Smooth muscle cell (in vitro differentiated cells): ENCODE measurements at regions not wholly inside any gene's neighbourhood (a gene's known extent, or its start where the extent isn't known, plus 50 kb on each side); places are given as distances from the start of the nearest gene placed in this dataset.

ENCODE experiments used
- DNase-seq: peaks from one replicate; lab custom pipeline; 2025; ENCODE audit not compliant: unreplicated experiment; lab: John Stamatoyannopoulos, UW
- H2AFZ ChIP-seq: fragments of 200-600 bp; sonication (generic); 2 replicates; pipeline ENCODE4 v1.6.0; 2016; ENCODE audit warnings: antibody characterized with exemption, low read depth, mild to moderate bottlenecking
- H3F3A ChIP-seq: fragments of 200-600 bp; sonication (generic); 2 replicates; pipeline ENCODE4 v1.6.0; 2017; ENCODE audit warnings: antibody characterized with exemption, low read depth
- H3K27ac ChIP-seq: fragments of 200-600 bp; sonication (generic); 2 replicates; pipeline ENCODE4 v1.5.1; 2016; ENCODE audit warnings: low read depth, mild to moderate bottlenecking
- H3K27me3 ChIP-seq: fragments of 200-600 bp; sonication (generic); 2 replicates; pipeline ENCODE4 v1.6.1; 2016; ENCODE audit warnings: low read depth, mild to moderate bottlenecking
- H3K36me3 ChIP-seq: fragments of 200-600 bp; sonication (generic); 2 replicates; pipeline ENCODE4 v1.5.1; 2016; ENCODE audit warnings: low read depth
- H3K4me1 ChIP-seq: fragments of 200-600 bp; sonication (generic); 2 replicates; pipeline ENCODE4 v1.5.1; 2016; ENCODE audit warnings: low read depth
- H3K4me2 ChIP-seq: fragments of 200-600 bp; sonication (generic); 2 replicates; pipeline ENCODE4 v1.6.0; 2016; ENCODE audit warnings: mild to moderate bottlenecking
- H3K4me3 ChIP-seq: fragments of 200-600 bp; sonication (generic); 2 replicates; pipeline ENCODE4 v1.5.1; 2016; ENCODE audit warnings: mild to moderate bottlenecking
- H3K79me2 ChIP-seq: fragments of 200-600 bp; sonication (generic); 2 replicates; pipeline ENCODE4 v1.6.0; 2016; ENCODE audit warnings: low read depth, mild to moderate bottlenecking
- H3K9ac ChIP-seq: fragments of 200-600 bp; sonication (generic); 2 replicates; pipeline ENCODE4 v1.6.0; 2016; ENCODE audit warnings: low read depth
- H3K9me3 ChIP-seq: fragments of 200-600 bp; sonication (generic); replicated peaks from 2 replicates; pipeline ENCODE4 v1.5.1; 2016; ENCODE audit warnings: low read depth
- H4K20me1 ChIP-seq: fragments of 200-600 bp; sonication (generic); 2 replicates; pipeline ENCODE4 v1.6.0; 2016; ENCODE audit warnings: low read depth
- WGBS: methylation state at CpG from one replicate; pipeline ENCODE4 v1.1.7; 2016; ENCODE audit warnings: low lambda C conversion rate; 5-methylcytosine and 5-hydroxymethylcytosine counted together
- TF ChIP-seq, protein P1 (sequence below): fragments of 200-600 bp; sonication (generic); IDR thresholded peaks from 2 replicates; pipeline ENCODE4 v1.5.1; 2017; ENCODE audit warnings: borderline replicate concordance, mild to moderate bottlenecking, antibody characterized with exemption; ENCODE audit not compliant: insufficient read depth, poor library complexity, severe bottlenecking

DNA sequence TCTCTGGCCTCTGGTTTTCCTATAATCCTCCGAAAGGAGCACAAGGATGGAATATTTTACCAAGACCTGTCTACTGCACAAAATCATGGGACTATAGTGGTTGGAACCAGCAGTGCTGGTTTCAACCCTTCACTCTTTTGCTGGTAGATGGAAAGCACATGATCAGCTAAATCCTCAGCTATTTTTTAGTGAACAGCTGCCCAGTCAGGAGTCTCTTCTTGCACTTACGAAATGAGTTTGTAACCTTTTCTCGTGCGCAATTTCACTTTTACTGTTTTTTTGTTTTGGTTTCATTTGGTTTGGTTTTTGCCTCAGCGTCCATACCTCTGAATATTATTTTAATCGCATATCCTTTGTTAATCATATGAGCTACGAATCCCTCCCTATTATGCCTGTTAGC, 418.5 kb upstream of the CPEB2 start:
- Histone ChIP-seq H3K27me3 (no peaks in the 10 kb centered on the region), H3K79me2 (no peaks in the 10 kb centered on the region), H3K4me1 (no peaks in the 10 kb centered on the region), H3K9me3 (no peaks in the 10 kb centered on the region), H3K27ac (no peak overlapping the region), H4K20me1 (no peaks in the 10 kb centered on the region), H3K4me2 (no peak overlapping the region), H3K36me3 (no peaks in the 10 kb centered on the region), H3F3A (no peaks in the 10 kb centered on the region), H3K9ac (no peak overlapping the region), H3K4me3 (no peak overlapping the region), H2AFZ (no peak overlapping the region)
- TF ChIP-seq, protein P1, sequence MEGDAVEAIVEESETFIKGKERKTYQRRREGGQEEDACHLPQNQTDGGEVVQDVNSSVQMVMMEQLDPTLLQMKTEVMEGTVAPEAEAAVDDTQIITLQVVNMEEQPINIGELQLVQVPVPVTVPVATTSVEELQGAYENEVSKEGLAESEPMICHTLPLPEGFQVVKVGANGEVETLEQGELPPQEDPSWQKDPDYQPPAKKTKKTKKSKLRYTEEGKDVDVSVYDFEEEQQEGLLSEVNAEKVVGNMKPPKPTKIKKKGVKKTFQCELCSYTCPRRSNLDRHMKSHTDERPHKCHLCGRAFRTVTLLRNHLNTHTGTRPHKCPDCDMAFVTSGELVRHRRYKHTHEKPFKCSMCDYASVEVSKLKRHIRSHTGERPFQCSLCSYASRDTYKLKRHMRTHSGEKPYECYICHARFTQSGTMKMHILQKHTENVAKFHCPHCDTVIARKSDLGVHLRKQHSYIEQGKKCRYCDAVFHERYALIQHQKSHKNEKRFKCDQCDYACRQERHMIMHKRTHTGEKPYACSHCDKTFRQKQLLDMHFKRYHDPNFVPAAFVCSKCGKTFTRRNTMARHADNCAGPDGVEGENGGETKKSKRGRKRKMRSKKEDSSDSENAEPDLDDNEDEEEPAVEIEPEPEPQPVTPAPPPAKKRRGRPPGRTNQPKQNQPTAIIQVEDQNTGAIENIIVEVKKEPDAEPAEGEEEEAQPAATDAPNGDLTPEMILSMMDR, result no peak
- 92% methylated on average over 7 of the region's 7 CpGs for WGBS
- DNase-seq, result no peak

DNA sequence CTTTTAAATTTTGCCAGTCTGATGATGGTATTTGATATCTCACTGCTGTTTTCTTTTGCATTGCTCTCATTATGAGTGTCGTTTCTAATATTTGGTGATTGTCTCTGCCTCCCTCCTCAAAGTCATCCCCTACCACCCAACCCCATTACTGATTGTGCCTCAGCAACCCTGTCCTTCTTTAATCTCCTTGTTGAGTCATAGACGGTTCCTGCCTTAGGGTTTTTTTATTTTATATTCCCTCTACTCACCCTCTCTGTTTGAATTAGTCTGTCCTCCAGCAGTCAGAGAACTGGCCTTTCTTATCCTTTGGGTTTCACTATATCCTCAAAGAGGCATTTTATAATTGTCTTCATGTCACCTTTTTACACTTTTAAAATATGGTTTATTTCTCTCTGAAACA, 409.3 kb upstream of the CPEB2 start:
- TF ChIP-seq, protein P1, result no peak
- H3K27me3 ChIP-seq, result no peaks in the 10 kb centered on the region
- no peaks in the 10 kb centered on the region for H3F3A ChIP-seq
- no peak overlapping the region for H3K4me2 ChIP-seq
- H3K9me3 ChIP-seq, result no peaks in the 10 kb centered on the region
- H2AFZ ChIP-seq, result no peak overlapping the region
- no peak for DNase-seq
- no peaks in the 10 kb centered on the region for H3K36me3 ChIP-seq
- no peak overlapping the region for H3K9ac ChIP-seq
- no peaks in the 10 kb centered on the region for H3K4me1 ChIP-seq
- H3K4me3 ChIP-seq, result no peak overlapping the region
- H4K20me1 ChIP-seq, result no peaks in the 10 kb centered on the region
- no peaks in the 10 kb centered on the region for H3K79me2 ChIP-seq
- H3K27ac ChIP-seq, result no peak overlapping the region
- WGBS, result 62% methylated on average over 2 of the region's 2 CpGs

DNA sequence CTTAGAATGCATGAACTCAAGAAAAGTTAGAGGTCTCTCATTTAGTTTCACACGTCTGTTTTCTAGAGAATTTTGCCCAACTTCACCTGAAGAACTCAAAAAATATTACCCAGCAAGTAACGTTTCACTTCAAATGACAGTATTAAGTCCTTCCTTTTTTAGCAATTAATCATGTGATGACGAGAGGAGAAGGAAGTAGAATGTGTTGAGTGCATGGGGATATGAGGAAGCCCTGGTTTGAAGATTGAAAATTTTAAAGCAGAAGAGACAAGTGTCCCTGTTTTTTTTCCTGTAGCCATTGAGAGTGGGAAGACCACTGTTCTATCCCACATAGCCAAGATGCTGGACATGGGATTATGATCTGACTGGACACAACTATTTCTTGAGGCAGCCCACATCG, 406.3 kb upstream of the CPEB2 start:
- no peaks in the 10 kb centered on the region for H3K79me2 ChIP-seq
- TF ChIP-seq, protein P1, result no peak
- H3K4me2 ChIP-seq, result no peak overlapping the region
- no peaks in the 10 kb centered on the region for H4K20me1 ChIP-seq
- H3K4me1 ChIP-seq, result no peaks in the 10 kb centered on the region
- peaks cover 2% of the 10 kb centered on the region for H3K27me3 ChIP-seq
- 51% methylated on average over 4 of the region's 4 CpGs for WGBS
- H3F3A ChIP-seq, result no peaks in the 10 kb centered on the region
- no peaks in the 10 kb centered on the region for H3K9me3 ChIP-seq
- H3K27ac ChIP-seq, result no peak overlapping the region
- DNase-seq, result no peak
- H3K36me3 ChIP-seq, result no peaks in the 10 kb centered on the region
- no peak overlapping the region for H3K9ac ChIP-seq
- H3K4me3 ChIP-seq, result no peak overlapping the region
- no peak overlapping the region for H2AFZ ChIP-seq

DNA sequence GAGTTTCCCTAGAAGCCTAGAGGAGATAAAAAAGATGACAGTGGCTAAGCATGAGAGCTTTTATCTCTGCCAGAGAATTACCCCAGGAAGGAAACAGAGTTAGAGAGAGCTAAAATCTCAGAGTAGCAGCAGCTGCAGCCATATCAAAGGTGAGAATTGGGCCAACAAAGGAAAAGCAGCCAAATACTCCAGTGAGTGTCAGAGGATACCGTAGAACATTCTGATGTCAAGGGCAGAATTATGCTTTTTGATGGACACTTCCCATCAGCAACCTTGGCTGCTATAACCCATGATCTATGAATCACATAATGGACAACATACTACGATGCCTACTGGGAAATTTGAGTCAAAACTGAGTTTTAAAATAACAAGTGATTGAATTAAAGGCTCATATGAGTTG, 405.8 kb upstream of the CPEB2 start:
- TF ChIP-seq, protein P1, result no peak
- 93% methylated on average over 2 of the region's 2 CpGs for WGBS

More for the DNA sequence above, 405.8 kb upstream of the CPEB2 start:
- Histone ChIP-seq H3K27ac (no peak overlapping the region), H3F3A (no peaks in the 10 kb centered on the region), H3K4me3 (no peak overlapping the region), H3K9me3 (no peaks in the 10 kb centered on the region), H3K9ac (no peak overlapping the region), H3K27me3 (peaks cover 4% of the 10 kb centered on the region), H2AFZ (no peak overlapping the region), H3K36me3 (no peaks in the 10 kb centered on the region), H3K79me2 (no peaks in the 10 kb centered on the region), H3K4me2 (no peak overlapping the region), H4K20me1 (no peaks in the 10 kb centered on the region), H3K4me1 (no peaks in the 10 kb centered on the region)
- DNase-seq, result no peak
